Body of pancreas (tissue), 4 donors: ENCODE measurements at regions not wholly inside any gene's neighbourhood (a gene's known extent, or its start where the extent isn't known, plus 50 kb on each side); places are given as distances from the start of the nearest gene placed in this dataset.
"Not testable (repeated sequence)": the region's sequence is repeated elsewhere in the genome, so short reads cannot be mapped to it uniquely, and the experiment has no call there.

Source experiments
- POLR2A ChIP-seq, 3 donors: fragments of 450-650 bp; IDR thresholded peaks; one replicate each; pipeline ENCODE4 v1.6.1; 2016; ENCODE audit warnings: antibody characterized with exemption in 3 of 3, mild to moderate bottlenecking in 2 of 3
- TF ChIP-seq, protein P1 (sequence below), 7 experiments: fragments of 450-650 bp in 4 of 7; fragments of 200-600 bp in 3 of 7; sonication (generic) in 3 of 7; IDR thresholded peaks; one replicate each; pipeline ENCODE4 v1.5.1; 2016 to 2019; ENCODE audit warnings: antibody characterized with exemption in 7 of 7

DNA sequence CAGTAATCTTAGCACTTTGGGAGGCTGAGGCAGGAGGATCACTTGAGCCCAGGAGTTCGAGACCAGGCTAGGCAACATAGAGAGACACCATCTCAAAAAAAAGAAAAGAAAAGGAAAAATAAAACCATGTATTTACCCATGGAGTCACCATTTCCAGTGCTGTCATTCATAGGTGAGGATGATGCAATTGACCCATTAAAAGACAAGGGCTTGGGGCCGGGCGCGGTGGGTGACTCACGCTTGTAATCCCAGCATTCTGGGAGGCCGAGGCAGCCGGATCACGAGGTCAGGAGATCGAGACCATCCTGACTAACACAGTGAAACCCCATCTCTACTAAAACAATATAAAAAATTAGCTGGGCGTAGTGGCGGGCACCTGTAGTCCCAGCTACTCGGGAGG, 82.6 kb upstream of the RUBCNL start:
- TF ChIP-seq, protein P1, sequence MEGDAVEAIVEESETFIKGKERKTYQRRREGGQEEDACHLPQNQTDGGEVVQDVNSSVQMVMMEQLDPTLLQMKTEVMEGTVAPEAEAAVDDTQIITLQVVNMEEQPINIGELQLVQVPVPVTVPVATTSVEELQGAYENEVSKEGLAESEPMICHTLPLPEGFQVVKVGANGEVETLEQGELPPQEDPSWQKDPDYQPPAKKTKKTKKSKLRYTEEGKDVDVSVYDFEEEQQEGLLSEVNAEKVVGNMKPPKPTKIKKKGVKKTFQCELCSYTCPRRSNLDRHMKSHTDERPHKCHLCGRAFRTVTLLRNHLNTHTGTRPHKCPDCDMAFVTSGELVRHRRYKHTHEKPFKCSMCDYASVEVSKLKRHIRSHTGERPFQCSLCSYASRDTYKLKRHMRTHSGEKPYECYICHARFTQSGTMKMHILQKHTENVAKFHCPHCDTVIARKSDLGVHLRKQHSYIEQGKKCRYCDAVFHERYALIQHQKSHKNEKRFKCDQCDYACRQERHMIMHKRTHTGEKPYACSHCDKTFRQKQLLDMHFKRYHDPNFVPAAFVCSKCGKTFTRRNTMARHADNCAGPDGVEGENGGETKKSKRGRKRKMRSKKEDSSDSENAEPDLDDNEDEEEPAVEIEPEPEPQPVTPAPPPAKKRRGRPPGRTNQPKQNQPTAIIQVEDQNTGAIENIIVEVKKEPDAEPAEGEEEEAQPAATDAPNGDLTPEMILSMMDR (IDR thresholded peaks at IDR 0.05): not testable (repeated sequence)
- TF ChIP-seq POLR2A (IDR thresholded peaks at IDR 0.05): not testable (repeated sequence)
